Hepatocyte (in vitro differentiated cells): ENCODE measurements at regions not wholly inside any gene's neighbourhood (a gene's known extent, or its start where the extent isn't known, plus 50 kb on each side); places are given as distances from the start of the nearest gene placed in this dataset.
"Not testable (repeated sequence)": the region's sequence is repeated elsewhere in the genome, so short reads cannot be mapped to it uniquely, and the experiment has no call there.

ENCODE experiments used
- CTCF ChIP-seq: fragments of 200-600 bp; sonication (generic); IDR thresholded peaks from 2 replicates; pipeline ENCODE4 v1.5.1; 2016; ENCODE audit warnings: antibody characterized with exemption, mild to moderate bottlenecking; ENCODE audit not compliant: poor library complexity
- EZH2 ChIP-seq: fragments of 200-600 bp; sonication (generic); IDR thresholded peaks from 2 replicates; pipeline ENCODE4 v1.6.1; 2016; ENCODE audit warnings: antibody characterized with exemption, mild to moderate bottlenecking, borderline replicate concordance
- EZH2phosphoT487 ChIP-seq: fragments of 200-600 bp; sonication (generic); IDR thresholded peaks from one replicate; pipeline ENCODE4 v1.6.1; 2018; ENCODE audit warnings: antibody characterized with exemption, mild to moderate bottlenecking, low read depth, moderate library complexity; ENCODE audit not compliant: unreplicated experiment, severe bottlenecking

DNA sequence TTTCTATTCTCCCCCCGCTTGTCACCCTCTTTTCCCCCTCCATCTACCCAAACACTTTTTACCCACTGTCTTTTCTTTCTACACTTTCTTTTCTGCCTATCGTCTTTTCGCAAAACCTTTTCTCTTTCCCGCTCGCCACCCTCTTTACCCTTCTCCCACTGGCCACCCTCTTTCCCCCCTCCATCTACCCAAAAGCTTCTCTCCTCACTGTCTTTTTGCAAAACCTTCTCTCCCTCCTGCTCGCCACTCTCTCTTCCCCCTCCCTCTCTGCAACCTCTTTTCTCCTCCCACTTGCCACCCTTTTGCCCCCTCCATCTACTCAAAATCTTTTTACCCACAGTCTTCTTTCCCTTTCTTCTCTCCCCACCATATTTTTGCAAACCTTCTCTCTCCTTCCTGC, 4462.8 kb upstream of the OR11H1 start:
- TF ChIP-seq CTCF, EZH2, EZH2phosphoT487: not testable (repeated sequence)
